ENCODE measurements at regions not wholly inside any gene's neighbourhood (a gene's known extent, or its start where the extent isn't known, plus 50 kb on each side); places are given as distances from the start of the nearest gene placed in this dataset.

DNA sequence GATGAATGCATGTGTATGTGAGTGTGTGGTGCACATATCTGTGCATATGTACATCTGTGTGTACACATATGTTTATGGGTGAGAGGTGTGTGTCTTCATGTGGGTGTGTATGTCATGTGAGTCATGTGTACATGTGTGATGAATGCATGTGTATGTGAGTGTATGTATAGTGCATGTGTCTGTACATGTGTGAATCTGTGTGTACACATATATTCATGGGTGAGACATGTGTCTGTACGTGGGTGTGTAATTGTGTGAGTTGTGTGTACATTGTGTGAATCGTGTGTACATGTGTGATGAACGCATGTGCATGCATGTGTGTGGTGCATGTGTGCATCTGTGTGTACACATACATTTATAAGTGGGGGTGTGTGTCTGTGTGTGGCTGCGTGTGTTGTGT is 146.9 kb upstream of the TMEM132C start:
- TF ChIP-seq, protein P1, sequence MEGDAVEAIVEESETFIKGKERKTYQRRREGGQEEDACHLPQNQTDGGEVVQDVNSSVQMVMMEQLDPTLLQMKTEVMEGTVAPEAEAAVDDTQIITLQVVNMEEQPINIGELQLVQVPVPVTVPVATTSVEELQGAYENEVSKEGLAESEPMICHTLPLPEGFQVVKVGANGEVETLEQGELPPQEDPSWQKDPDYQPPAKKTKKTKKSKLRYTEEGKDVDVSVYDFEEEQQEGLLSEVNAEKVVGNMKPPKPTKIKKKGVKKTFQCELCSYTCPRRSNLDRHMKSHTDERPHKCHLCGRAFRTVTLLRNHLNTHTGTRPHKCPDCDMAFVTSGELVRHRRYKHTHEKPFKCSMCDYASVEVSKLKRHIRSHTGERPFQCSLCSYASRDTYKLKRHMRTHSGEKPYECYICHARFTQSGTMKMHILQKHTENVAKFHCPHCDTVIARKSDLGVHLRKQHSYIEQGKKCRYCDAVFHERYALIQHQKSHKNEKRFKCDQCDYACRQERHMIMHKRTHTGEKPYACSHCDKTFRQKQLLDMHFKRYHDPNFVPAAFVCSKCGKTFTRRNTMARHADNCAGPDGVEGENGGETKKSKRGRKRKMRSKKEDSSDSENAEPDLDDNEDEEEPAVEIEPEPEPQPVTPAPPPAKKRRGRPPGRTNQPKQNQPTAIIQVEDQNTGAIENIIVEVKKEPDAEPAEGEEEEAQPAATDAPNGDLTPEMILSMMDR (conservative IDR thresholded peaks at IDR 0.05): no peak
- TF ChIP-seq ZFX (IDR thresholded peaks at IDR 0.05): no peak
